ENCODE measurements at regions not wholly inside any gene's neighbourhood (a gene's known extent, or its start where the extent isn't known, plus 50 kb on each side); places are given as distances from the start of the nearest gene placed in this dataset.

GRCh38 chr3:22765679-22766078 is 437.4 kb upstream of the UBE2E2 start:
- Histone ChIP-seq H3K4me2 (ENCODE audit: insufficient read depth in 1 of 2, low read depth in 2 of 2, low read length in 2 of 2) (no peak overlapping the region), H3K27ac (ENCODE audit: low read depth, low read length) (no peak overlapping the region), H4K5ac (ENCODE audit: insufficient read length, low read depth, low read length) (no peak overlapping the region), H3K27me3 (replicated peaks in 1 of 4; ENCODE audit: control insufficient read depth in 3 of 4, extremely low read depth in 1 of 4, insufficient read depth in 3 of 4, low read length in 3 of 4) (no peaks in the 10 kb centered on the region), H4K8ac (ENCODE audit: extremely low read depth, insufficient read depth, low read length) (no peak overlapping the region), H3K14ac (ENCODE audit: insufficient read length) (no peak overlapping the region), H2BK120ac (replicated peaks; ENCODE audit: low read depth, low read length) (no peak overlapping the region), H3K23ac (ENCODE audit: insufficient read length) (no peak overlapping the region), H3K4me1 (replicated peaks in 1 of 4; ENCODE audit: control insufficient read depth in 3 of 4, insufficient read depth in 4 of 4, low read length in 3 of 4) (no peaks in the 10 kb centered on the region), H3K79me1 (ENCODE audit: low read depth, low read length) (no peaks in the 10 kb centered on the region), H3K56ac (replicated peaks; ENCODE audit: insufficient read length, low read depth, low read length) (no peak overlapping the region), H2AK5ac (ENCODE audit: low read depth, low read length) (no peak overlapping the region), H2BK5ac (ENCODE audit: low read depth, low read length) (no peak overlapping the region), H2BK20ac (ENCODE audit: low read length) (no peak overlapping the region), H4K20me1 (replicated peaks in 1 of 2; ENCODE audit: control insufficient read depth in 1 of 2, insufficient read depth in 2 of 2, low read length in 2 of 2) (no peaks in the 10 kb centered on the region), H3K18ac (ENCODE audit: extremely low read depth, low read length) (no peak overlapping the region), H4K91ac (replicated peaks; ENCODE audit: insufficient read length, low read length) (no peak overlapping the region), H2BK12ac (ENCODE audit: low read depth, low read length) (no peak overlapping the region), H2AFZ (ENCODE audit: low read length) (no peak overlapping the region), H3K9ac (replicated peaks in 1 of 4; ENCODE audit: extremely low read depth in 1 of 4, low read depth in 3 of 4, low read length in 3 of 4) (no peak overlapping the region), H3K79me2 (ENCODE audit: control insufficient read depth in 1 of 2, insufficient read depth in 2 of 2, low read length in 2 of 2) (no peaks in the 10 kb centered on the region), H3K23me2 (ENCODE audit: low read depth, low read length) (no peaks in the 10 kb centered on the region), H3K36me3 (ENCODE audit: control insufficient read depth in 2 of 4, insufficient read depth in 4 of 4, low read length in 3 of 4) (no peaks in the 10 kb centered on the region; a peak in 1 of 8 replicates), H3K9me3 (ENCODE audit: insufficient read depth in 2 of 2, low read depth in 1 of 2, low read length in 1 of 2) (peaks cover 3 to 5% of the 10 kb centered on the region in 2 experiments; a peak in 2 of 4 replicates), H3K4ac (replicated peaks; ENCODE audit: insufficient read length, low read depth, low read length) (no peak overlapping the region), H2BK15ac (ENCODE audit: low read length) (no peak overlapping the region), H3K4me3 (ENCODE audit: extremely low read depth in 1 of 4, insufficient read depth in 2 of 4, low read depth in 3 of 4, low read length in 4 of 4) (no peak overlapping the region)
- POLR2A ChIA-PET (ENCODE audit: partially characterized antibody): no interaction called here
- FAIRE-seq (no peak), DNase-seq (ENCODE audit: low read depth in 1 of 2, low spot score in 2 of 2) (no peak)
- TF ChIP-seq SAP30 (IDR thresholded peaks at IDR 0.05; ENCODE audit: insufficient read depth, insufficient replicate concordance, low read length) (no peak), ATF3 (IDR thresholded peaks at IDR 0.05; ENCODE audit: insufficient read depth, low read depth, low read length) (no peak), TBP (IDR thresholded peaks at IDR 0.05; ENCODE audit: low read depth, low read length) (no peak), ATF2 (IDR thresholded peaks at IDR 0.05; ENCODE audit: low read length) (no peak)
- CTCF ChIA-PET (ENCODE audit: partially characterized antibody): interaction anchor here (0.7 kb wide), 1 partner anchor 10 kb away, joined by 3 read pairs; no protein-coding TSS in a partner anchor

All from H1 (cell line).